ENCODE measurements at regions not wholly inside any gene's neighbourhood (a gene's known extent, or its start where the extent isn't known, plus 50 kb on each side); places are given as distances from the start of the nearest gene placed in this dataset.
A peak's percentile ranks its signal among the peaks of the same experiment; 100 is the strongest.

GRCh38 chr14:61219673-61220072 lies 61.5 kb downstream of the TMEM30B start:
- intact Hi-C loops (cut with micrococcal nuclease), result no loop called here
- DNase-seq, result no peak
- no peak for TF ChIP-seq CTCF (IDR thresholded peaks at IDR 0.05; ENCODE audit: borderline replicate concordance)
- Histone ChIP-seq H3K9me3 (replicated peaks) (no peaks in the 10 kb centered on the region), H3K4me1 (no peaks in the 10 kb centered on the region), H3K27ac (replicated peaks) (no peak overlapping the region), H3K4me3 (no peak overlapping the region), H3K36me3 (no peaks in the 10 kb centered on the region), H3K27me3 (ENCODE audit: low read depth) (peaks cover 63% of the 10 kb centered on the region)

- H3K27ac ChIP-seq (replicated peaks), result peak overlapping the region; percentile 9
- no peak for DNase-seq
- H3K27me3 ChIP-seq (ENCODE audit: low read depth), result peaks cover 63% of the 10 kb centered on the region
- H3K36me3 ChIP-seq, result no peaks in the 10 kb centered on the region
- no peaks in the 10 kb centered on the region for H3K9me3 ChIP-seq (replicated peaks)
- intact Hi-C loops (cut with micrococcal nuclease), result no loop called here
- H3K4me1 ChIP-seq, result no peaks in the 10 kb centered on the region
- TF ChIP-seq CTCF (IDR thresholded peaks at IDR 0.05; ENCODE audit: borderline replicate concordance), result no peak
- no peak overlapping the region for H3K4me3 ChIP-seq
Measured at GRCh38 chr14:61219256-61219655, 61.9 kb downstream of the TMEM30B start.

- H3K4me1 ChIP-seq, result no peaks in the 10 kb centered on the region
- H3K9me3 ChIP-seq (replicated peaks), result no peaks in the 10 kb centered on the region
- peak overlapping the region; percentile 29 for H3K27ac ChIP-seq (replicated peaks)
- intact Hi-C loops (cut with micrococcal nuclease), result no loop called here
- peaks cover 61% of the 10 kb centered on the region for H3K27me3 ChIP-seq (ENCODE audit: low read depth)
- TF ChIP-seq CTCF (IDR thresholded peaks at IDR 0.05; ENCODE audit: borderline replicate concordance), result no peak
- no peaks in the 10 kb centered on the region for H3K36me3 ChIP-seq
- DNase-seq, result peak; percentile 48
- H3K4me3 ChIP-seq, result no peak overlapping the region
Measured at GRCh38 chr14:61218767-61219166, 62.4 kb downstream of the TMEM30B start.

DNA sequence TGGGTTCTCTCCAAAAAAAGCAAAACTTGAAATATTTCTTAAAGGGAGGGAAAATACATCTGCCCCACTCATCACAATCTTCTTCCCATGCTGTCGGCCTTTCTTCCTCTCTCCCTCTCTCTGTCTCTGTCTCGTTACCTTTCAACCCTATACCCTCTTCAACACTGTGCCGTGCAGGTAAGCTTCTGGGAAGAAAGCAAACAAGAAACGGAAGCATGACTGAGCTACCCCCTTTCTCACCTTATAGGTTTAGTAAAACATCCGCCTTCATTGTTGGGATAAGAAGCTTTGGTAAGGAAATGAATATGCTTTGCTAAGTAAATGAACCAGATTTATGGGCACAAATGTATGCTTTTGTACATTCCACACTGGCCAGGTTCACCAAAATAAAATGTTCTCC lies 63.0 kb downstream of the TMEM30B start:
- no peak overlapping the region for H3K4me3 ChIP-seq
- H3K4me1 ChIP-seq, result no peaks in the 10 kb centered on the region
- no peaks in the 10 kb centered on the region for H3K9me3 ChIP-seq (replicated peaks)
- no peak for DNase-seq
- intact Hi-C loops (cut with micrococcal nuclease), result no loop called here
- H3K27ac ChIP-seq (replicated peaks), result peak overlapping the region; percentile 29
- no peak for TF ChIP-seq CTCF (IDR thresholded peaks at IDR 0.05; ENCODE audit: borderline replicate concordance)
- H3K36me3 ChIP-seq, result no peaks in the 10 kb centered on the region
- H3K27me3 ChIP-seq (ENCODE audit: low read depth), result peaks cover 55% of the 10 kb centered on the region

DNA sequence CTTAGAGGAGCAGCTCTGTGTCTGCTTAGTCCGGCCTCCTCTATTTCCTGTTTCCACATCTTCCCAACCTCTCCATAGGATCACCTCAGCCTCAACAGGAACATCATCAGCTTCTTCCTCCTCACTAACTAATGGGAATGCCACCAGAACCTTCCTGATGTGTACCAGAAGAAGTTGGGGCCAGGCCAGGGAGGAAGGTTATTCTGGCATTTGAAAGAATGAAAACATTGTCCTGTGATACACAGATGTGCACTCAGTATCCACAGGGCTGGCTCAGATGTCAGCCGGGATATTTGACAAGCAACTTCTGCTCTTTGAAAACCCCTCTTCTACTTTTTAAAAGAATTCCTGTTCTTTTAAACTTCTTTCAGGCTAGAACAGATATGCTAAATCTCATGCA lies 63.6 kb downstream of the TMEM30B start:
- Histone ChIP-seq H3K4me3 (no peak overlapping the region), H3K27me3 (ENCODE audit: low read depth) (peaks cover 51% of the 10 kb centered on the region), H3K9me3 (replicated peaks) (no peaks in the 10 kb centered on the region), H3K4me1 (no peaks in the 10 kb centered on the region), H3K27ac (replicated peaks) (peak overlapping the region; percentile 29), H3K36me3 (no peaks in the 10 kb centered on the region)
- no peak for DNase-seq
- TF ChIP-seq CTCF (IDR thresholded peaks at IDR 0.05; ENCODE audit: borderline replicate concordance), result no peak
- intact Hi-C loops (cut with micrococcal nuclease), result no loop called here
